ENCODE measurements at regions not wholly inside any gene's neighbourhood (a gene's known extent, or its start where the extent isn't known, plus 50 kb on each side); places are given as distances from the start of the nearest gene placed in this dataset.

Small RNA genes in the stretch of these regions (small RNA-seq; reads per million reads assigned to genes)
- gene RF00019 (0 reads per million in 2 donors), gene RNA5SP180 (0 to 0.10 reads per million in 2 donors)

All from prostate gland (tissue), 2 donors.